ENCODE measurements at regions not wholly inside any gene's neighbourhood (a gene's known extent, or its start where the extent isn't known, plus 50 kb on each side); places are given as distances from the start of the nearest gene placed in this dataset.

DNA sequence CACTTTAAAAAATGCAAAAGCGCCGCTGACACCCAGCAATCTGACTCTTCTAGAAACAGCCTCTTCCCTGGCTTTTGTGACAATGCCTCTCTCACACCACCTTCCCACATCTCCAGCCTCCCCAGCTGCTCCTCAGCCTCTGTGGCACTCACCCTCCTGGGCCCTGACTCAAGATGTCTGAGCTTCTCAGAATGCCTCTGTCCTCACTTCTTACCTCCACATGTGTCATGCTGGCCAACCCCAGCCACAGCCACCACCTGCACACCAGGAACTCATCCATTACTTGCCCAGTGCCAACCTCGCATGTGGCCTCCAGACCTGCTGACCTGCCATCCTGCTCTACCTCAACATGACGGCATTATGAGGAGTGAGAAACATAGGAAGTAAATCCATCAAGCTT is 249.8 kb upstream of the RAB6C start:
- Histone ChIP-seq H3K4me3 (no peak overlapping the region), H3K4me1 (no peaks in the 10 kb centered on the region), H3K9me3 (no peaks in the 10 kb centered on the region), H3K27me3 (no peaks in the 10 kb centered on the region), H3K36me3 (no peaks in the 10 kb centered on the region), H3K27ac (no peak overlapping the region)
- no peak for DNase-seq
- TF ChIP-seq, protein P1, sequence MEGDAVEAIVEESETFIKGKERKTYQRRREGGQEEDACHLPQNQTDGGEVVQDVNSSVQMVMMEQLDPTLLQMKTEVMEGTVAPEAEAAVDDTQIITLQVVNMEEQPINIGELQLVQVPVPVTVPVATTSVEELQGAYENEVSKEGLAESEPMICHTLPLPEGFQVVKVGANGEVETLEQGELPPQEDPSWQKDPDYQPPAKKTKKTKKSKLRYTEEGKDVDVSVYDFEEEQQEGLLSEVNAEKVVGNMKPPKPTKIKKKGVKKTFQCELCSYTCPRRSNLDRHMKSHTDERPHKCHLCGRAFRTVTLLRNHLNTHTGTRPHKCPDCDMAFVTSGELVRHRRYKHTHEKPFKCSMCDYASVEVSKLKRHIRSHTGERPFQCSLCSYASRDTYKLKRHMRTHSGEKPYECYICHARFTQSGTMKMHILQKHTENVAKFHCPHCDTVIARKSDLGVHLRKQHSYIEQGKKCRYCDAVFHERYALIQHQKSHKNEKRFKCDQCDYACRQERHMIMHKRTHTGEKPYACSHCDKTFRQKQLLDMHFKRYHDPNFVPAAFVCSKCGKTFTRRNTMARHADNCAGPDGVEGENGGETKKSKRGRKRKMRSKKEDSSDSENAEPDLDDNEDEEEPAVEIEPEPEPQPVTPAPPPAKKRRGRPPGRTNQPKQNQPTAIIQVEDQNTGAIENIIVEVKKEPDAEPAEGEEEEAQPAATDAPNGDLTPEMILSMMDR (IDR thresholded peaks at IDR 0.05) = no peak
- TF ChIP-seq POLR2A (IDR thresholded peaks at IDR 0.05) = no peak

DNA sequence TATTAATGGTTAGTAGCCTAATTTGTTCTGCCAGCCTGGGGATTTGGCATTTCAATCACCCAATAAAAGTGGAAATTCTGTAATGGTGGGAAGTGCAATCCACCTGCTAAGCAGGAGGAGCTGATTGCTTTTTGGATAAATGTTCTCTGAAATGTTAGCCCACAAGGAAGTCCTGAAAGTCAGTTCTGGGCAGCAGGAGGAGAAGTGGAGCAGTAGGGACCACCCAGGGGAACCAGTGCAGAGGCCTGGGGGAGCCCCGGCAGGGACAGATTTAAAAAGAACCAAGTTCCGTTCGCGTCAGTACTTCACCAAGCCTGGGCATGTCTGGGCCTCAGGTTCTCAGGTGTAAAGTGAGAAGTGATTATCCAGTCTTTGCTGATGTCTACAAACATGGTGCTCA is 248.5 kb upstream of the RAB6C start:
- H3K4me1 ChIP-seq = no peaks in the 10 kb centered on the region
- H3K36me3 ChIP-seq = no peaks in the 10 kb centered on the region
- H3K4me3 ChIP-seq = no peak overlapping the region
- H3K27ac ChIP-seq = no peak overlapping the region
- no peaks in the 10 kb centered on the region for H3K27me3 ChIP-seq
- no peak for TF ChIP-seq POLR2A (IDR thresholded peaks at IDR 0.05)
- TF ChIP-seq, protein P1 (IDR thresholded peaks at IDR 0.05) = no peak
- no peaks in the 10 kb centered on the region for H3K9me3 ChIP-seq
- no peak for DNase-seq

DNA sequence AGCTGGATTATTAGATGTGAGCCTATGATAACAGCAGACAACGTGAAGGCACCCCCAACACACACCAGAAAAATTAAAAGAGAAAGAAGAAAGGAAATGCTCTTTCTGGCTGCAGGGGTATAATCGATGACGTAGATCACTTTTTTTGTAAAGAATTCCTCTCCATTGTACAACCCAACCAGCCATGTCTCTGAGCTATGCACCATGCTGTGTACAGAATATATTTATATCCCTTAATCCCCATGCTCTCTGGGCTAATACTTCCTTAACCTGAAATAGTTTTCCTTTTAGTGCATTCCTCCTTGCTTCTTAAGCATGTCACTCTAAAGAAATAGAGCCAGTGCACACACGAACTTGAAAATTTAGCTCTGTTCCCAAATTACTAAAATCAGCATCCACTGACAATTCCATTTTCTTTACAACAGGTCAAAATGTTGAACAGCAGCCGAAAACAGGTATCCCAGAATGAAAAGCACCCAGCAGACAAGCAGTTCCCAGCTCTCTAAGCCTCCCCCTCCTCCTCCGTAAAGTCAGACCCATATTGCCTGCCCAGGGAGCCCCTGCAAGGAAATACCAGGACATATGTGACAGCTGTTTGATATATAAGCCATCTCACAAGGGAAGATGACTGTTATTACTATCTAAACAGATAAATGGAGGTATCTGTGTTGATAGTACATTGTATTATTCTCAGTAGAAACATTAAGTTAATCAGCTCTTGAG is 247.4 kb upstream of the RAB6C start:
- Histone ChIP-seq H3K27ac (no peak overlapping the region), H3K36me3 (no peaks in the 10 kb centered on the region), H3K4me1 (no peaks in the 10 kb centered on the region), H3K9me3 (no peaks in the 10 kb centered on the region), H3K4me3 (no peak overlapping the region), H3K27me3 (no peaks in the 10 kb centered on the region)
- no peak for DNase-seq
- TF ChIP-seq POLR2A (IDR thresholded peaks at IDR 0.05) = no peak
- TF ChIP-seq, protein P1 (IDR thresholded peaks at IDR 0.05) = no peak

DNA sequence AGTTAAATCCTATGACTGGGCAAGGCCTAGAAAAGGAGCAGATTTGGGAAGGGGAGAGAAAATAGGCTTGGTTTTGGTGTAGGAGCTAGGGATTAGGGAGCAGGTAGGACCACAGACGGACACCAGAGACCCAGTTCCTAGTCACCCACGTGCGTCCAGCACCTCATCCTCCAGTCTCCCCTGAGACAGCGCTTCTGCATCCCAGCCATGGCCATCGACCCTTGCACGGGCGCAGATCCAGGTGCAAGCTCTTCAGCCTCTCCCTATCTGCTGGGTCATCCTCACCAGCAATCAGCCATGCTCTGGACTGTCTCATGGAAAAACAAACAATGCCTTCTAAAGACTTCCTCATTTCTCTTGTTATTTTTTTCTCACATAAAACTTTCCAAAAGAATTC is 246.8 kb upstream of the RAB6C start:
- H3K9me3 ChIP-seq = no peaks in the 10 kb centered on the region
- H3K27me3 ChIP-seq = no peaks in the 10 kb centered on the region
- no peak for DNase-seq
- no peak overlapping the region for H3K4me3 ChIP-seq
- no peak overlapping the region for H3K27ac ChIP-seq
- no peaks in the 10 kb centered on the region for H3K36me3 ChIP-seq
- no peaks in the 10 kb centered on the region for H3K4me1 ChIP-seq
- TF ChIP-seq, protein P1 (IDR thresholded peaks at IDR 0.05) = no peak
- no peak for TF ChIP-seq POLR2A (IDR thresholded peaks at IDR 0.05)

DNA sequence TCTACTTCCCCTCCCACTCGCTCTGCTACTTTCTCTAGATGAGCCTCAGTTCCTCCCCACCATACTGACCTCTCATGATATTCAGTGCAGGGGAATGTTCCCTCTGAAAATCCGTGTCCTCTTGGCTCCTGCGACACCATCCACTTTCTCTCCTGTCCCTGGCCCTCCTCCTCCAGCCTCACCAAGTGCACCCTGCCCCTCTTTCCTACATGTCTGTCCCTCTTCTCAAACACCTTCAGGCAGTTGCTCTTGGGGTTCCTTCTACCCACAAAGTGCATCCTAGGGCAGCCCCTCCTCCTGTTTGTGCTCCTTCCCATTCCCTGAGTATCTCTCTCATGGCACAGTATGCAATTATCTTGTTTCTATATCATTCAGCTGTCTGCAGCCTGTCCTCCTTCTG is 246.4 kb upstream of the RAB6C start:
- Histone ChIP-seq H3K27me3 (no peaks in the 10 kb centered on the region), H3K9me3 (no peaks in the 10 kb centered on the region), H3K4me3 (no peak overlapping the region), H3K36me3 (no peaks in the 10 kb centered on the region), H3K27ac (no peak overlapping the region), H3K4me1 (no peaks in the 10 kb centered on the region)
- no peak for DNase-seq
- TF ChIP-seq, protein P1 (IDR thresholded peaks at IDR 0.05) = no peak
- TF ChIP-seq POLR2A (IDR thresholded peaks at IDR 0.05) = no peak

DNA sequence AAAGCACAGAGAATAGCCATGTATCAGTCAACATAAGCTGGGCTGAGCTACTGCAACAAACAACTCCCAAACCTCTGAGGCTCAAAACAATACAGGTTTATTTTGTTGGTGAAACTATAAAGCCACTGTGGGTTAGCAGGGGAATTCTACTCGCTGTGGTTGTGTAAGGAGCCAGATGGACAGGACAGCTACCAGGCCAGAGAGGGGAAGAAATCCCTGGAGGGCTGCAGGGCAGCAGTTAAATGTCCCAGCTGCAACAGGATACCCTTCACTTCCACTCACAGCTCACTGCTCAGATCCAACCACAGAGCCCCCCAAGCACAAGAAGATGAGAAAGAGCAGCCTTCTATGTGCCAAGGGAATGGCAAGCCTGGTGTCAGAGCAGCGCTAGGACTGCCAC is 245.9 kb upstream of the RAB6C start:
- no peak overlapping the region for H3K27ac ChIP-seq
- no peaks in the 10 kb centered on the region for H3K9me3 ChIP-seq
- H3K4me1 ChIP-seq = no peaks in the 10 kb centered on the region
- no peaks in the 10 kb centered on the region for H3K36me3 ChIP-seq
- no peaks in the 10 kb centered on the region for H3K27me3 ChIP-seq
- no peak for TF ChIP-seq POLR2A (IDR thresholded peaks at IDR 0.05)
- TF ChIP-seq, protein P1 (IDR thresholded peaks at IDR 0.05) = no peak
- DNase-seq = no peak
- H3K4me3 ChIP-seq = no peak overlapping the region

Measured in Peyer's patch (tissue), 4 donors.